ENCODE measurements at regions not wholly inside any gene's neighbourhood (a gene's known extent, or its start where the extent isn't known, plus 50 kb on each side); places are given as distances from the start of the nearest gene placed in this dataset.

DNA sequence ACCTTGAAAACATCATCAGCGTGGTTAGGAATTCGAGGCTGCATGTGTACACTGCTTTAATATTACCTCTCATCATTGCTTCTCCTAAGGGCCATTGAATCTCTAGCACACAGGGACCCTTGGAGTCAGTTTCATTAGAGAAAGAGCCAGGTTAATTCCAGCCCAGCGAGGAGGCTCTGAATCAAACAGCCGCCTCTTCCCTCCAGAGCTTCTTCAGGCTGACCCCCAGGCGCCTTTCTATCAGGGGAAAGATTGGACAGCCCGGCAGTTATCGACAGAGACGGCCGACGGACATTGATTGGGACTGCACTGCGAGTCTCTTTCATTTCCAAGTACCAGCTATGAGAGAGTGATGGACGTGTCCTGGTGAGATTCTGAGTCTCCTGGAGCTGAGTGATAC is 159.2 kb downstream of the ANKRD60 start:
- Histone ChIP-seq H3K27me3 (peaks cover 0 to 9% (median 0%) of the 10 kb centered on the region in 4 donors), H3K9me3 (no peaks in the 10 kb centered on the region), H3K4me3 (no peak overlapping the region), H3K4me1 (peaks cover 0 to 14% (median 7%) of the 10 kb centered on the region in 4 donors), H3K27ac (replicated peaks in 1 of 4) (no peak overlapping the region), H3K36me3 (no peaks in the 10 kb centered on the region)
- WGBS = 97% methylated on average over 11 of the region's 12 CpGs
- no peak for TF ChIP-seq POLR2A (IDR thresholded peaks at IDR 0.05; ENCODE audit: low read depth)
- TF ChIP-seq EP300 (IDR thresholded peaks at IDR 0.05) = no peak
- no peak for TF ChIP-seq POLR2AphosphoS5 (IDR thresholded peaks at IDR 0.05)
- no peak for TF ChIP-seq CTCF (IDR thresholded peaks at IDR 0.05)
- peak; percentile 62 for DNase-seq (ENCODE audit: extremely low spot score)
- intact Hi-C loops (cut with DNase I) = no loop called here

DNA sequence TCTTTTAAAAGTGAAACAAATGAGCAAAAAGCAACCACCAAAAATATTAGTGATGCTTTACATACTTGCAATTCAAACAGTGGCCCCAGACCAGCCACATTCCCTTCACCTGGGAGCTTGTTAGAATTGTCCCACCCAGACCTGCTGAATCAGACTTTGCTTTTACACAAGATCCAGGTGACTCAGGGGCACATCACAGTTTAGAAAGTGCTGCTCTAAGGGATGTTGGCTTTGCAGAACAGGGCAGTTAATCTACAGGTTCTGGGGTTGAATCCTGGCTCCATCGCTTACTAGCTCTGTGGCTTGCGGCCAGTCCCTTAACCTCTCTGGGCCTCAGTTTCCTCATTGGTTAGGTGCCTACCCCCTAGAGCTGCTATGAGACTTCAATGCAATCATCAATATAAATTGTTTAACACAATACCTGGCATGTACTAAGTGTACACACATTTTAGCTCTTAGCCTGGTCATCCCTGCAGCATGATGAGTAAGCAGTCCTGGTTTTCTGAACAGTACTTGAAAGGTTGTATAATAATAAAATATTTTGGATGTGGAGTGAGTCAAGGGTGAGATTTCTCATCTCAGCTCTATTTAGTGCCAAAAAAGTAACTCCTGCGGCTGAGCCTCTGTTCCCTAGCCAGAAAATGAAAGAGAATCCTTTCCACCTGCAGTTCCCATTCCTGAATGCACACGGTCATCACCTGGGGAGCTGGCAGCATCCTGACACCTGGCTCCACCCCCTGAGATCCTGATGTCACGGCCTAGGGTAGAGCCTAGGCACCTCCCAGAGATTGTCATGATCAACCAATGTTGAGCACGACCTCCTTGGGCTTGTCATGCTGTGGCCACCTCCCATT is 162.7 kb downstream of the ANKRD60 start:
- Histone ChIP-seq H3K27me3 (no peaks in the 10 kb centered on the region), H3K4me1 (peaks cover 0 to 9% (median 7%) of the 10 kb centered on the region in 4 donors), H3K36me3 (no peaks in the 10 kb centered on the region), H3K9me3 (peaks cover 0 to 5% (median 0%) of the 10 kb centered on the region in 4 donors), H3K4me3 (no peak overlapping the region), H3K27ac (replicated peaks in 1 of 4) (no peak overlapping the region)
- peak; percentile 60 for DNase-seq (ENCODE audit: extremely low spot score)
- WGBS = 69% methylated on average over 6 of the region's 6 CpGs
- TF ChIP-seq POLR2A (IDR thresholded peaks at IDR 0.05; ENCODE audit: low read depth) (no peak), EP300 (IDR thresholded peaks at IDR 0.05) (no peak), CTCF (IDR thresholded peaks at IDR 0.05) (no peak), POLR2AphosphoS5 (IDR thresholded peaks at IDR 0.05) (no peak)
- intact Hi-C loops (cut with DNase I) = no loop called here

DNA sequence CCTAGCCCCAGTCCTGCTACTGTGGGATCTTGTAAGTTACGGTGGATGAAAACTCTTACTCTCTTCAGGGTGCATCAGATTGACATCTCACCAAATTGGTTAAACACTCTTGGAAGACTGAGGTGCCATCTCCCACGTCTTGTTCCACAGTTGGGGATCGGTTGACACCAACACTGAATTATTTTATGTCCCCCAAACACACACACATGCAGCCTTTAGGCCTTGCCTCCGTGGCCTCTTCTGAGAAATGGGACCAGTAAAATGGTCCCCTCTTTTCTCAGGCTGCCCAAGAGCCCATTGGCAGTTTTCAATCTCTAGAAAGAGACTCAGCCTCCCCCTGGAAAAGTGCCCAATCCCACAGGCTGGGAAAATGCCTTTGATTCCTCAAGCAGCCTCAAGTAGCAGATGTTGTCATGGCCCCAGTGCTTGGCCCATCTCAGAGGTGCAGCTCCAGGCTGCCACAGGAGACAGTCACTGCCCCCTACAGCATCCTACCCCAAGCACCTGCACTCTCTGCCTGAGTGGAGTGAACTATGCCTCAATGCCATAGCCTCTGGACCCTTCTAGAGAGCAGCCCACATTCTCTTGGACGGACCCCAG is 163.9 kb downstream of the ANKRD60 start:
- Histone ChIP-seq H3K27ac (replicated peaks in 1 of 4) (no peak overlapping the region), H3K27me3 (no peaks in the 10 kb centered on the region), H3K36me3 (no peaks in the 10 kb centered on the region), H3K4me1 (peaks cover 0 to 10% (median 7%) of the 10 kb centered on the region in 4 donors), H3K9me3 (peaks cover 0 to 5% (median 0%) of the 10 kb centered on the region in 4 donors), H3K4me3 (no peak overlapping the region)
- TF ChIP-seq POLR2AphosphoS5 (IDR thresholded peaks at IDR 0.05) (no peak), POLR2A (IDR thresholded peaks at IDR 0.05; ENCODE audit: low read depth) (no peak)
- 92% methylated on average over 5 of the region's 5 CpGs for WGBS
- intact Hi-C loops (cut with DNase I) = no loop called here
- DNase-seq (ENCODE audit: extremely low spot score) = peak; percentile 70

GRCh38 chr20:58059260-58059544 is 169.3 kb downstream of the ANKRD60 start:
- intact Hi-C loops (cut with DNase I) = no loop called here
- no peaks in the 10 kb centered on the region for H3K27me3 ChIP-seq
- H3K36me3 ChIP-seq = no peaks in the 10 kb centered on the region
- peaks cover 0 to 5% (median 0%) of the 10 kb centered on the region in 4 donors for H3K9me3 ChIP-seq
- DNase-seq (ENCODE audit: extremely low spot score) = peak; percentile 89
- no peak for TF ChIP-seq EP300 (IDR thresholded peaks at IDR 0.05)
- WGBS = 42% methylated on average over 1 of the region's 1 CpG
- H3K4me1 ChIP-seq = peaks cover 9 to 28% (median 25%) of the 10 kb centered on the region in 4 donors
- H3K4me3 ChIP-seq = no peak overlapping the region
- no peak overlapping the region for H3K27ac ChIP-seq (replicated peaks in 1 of 4)

DNA sequence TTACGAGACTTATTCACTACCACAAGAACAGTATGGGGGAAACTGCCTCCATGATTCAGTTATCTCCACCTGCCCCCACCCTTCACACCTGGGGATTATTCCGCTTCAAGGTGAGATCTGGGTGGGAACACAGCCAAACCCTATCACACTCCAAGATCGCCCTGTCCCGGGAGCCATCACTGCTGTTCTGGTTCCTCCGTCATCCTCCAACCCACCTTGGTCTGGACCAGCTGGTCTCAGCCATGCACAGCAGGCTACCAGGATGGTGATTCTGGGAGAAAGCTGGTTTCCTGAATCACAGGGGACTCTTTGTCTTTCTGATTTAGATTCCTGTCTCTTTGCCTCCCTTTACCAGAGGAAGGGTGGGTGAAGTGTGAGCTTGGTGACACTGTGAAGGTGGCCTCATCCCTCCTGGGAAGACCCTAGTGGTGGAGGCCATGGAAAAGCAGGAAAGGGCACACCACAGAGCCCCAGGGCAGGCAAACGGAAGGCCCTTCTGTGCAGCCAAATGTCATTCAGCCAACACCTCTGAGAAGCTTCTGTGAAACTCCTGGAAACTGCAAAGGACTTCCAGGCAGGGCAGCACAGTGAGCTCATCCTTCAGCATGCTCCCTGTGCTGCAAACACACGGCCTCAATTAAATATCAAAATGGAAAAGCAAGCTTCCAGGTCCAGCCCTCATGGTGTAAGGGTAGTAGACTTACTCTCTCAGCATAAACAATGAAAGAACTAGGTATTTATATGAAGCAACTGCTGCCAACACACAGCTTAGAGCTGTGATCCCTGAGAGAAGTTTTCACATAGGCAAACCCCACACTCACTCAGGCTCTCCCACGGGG is 169.8 kb downstream of the ANKRD60 start:
- H3K27ac ChIP-seq (replicated peaks in 1 of 4) = no peak overlapping the region
- TF ChIP-seq EP300 (IDR thresholded peaks at IDR 0.05) (no peak), CTCF (IDR thresholded peaks at IDR 0.05) (no peak), POLR2AphosphoS5 (IDR thresholded peaks at IDR 0.05) (no peak), POLR2A (IDR thresholded peaks at IDR 0.05; ENCODE audit: low read depth) (no peak)
- WGBS = 75% methylated on average over 8 of the region's 8 CpGs
- no peaks in the 10 kb centered on the region for H3K27me3 ChIP-seq
- peak; percentile 79 for DNase-seq (ENCODE audit: extremely low spot score)
- H3K4me3 ChIP-seq = no peak overlapping the region
- peaks cover 0 to 5% (median 0%) of the 10 kb centered on the region in 4 donors for H3K9me3 ChIP-seq
- no peaks in the 10 kb centered on the region for H3K36me3 ChIP-seq
- H3K4me1 ChIP-seq = peaks cover 9 to 33% (median 29%) of the 10 kb centered on the region in 4 donors
- intact Hi-C loops (cut with DNase I) = no loop called here
